ENCODE measurements at regions not wholly inside any gene's neighbourhood (a gene's known extent, or its start where the extent isn't known, plus 50 kb on each side); places are given as distances from the start of the nearest gene placed in this dataset.

- no peak for DNase-seq
These were observed 328.1 kb downstream of the BRD1 start for GRCh38 chr22:49499433-49500075.

- peak; percentile 22 for DNase-seq
These were observed 330.4 kb downstream of the BRD1 start for GRCh38 chr22:49497266-49497665.

- DNase-seq = no peak
These were observed 333.1 kb downstream of the BRD1 start for GRCh38 chr22:49494555-49494954.

GRCh38 chr22:49492741-49493251 lies 334.9 kb downstream of the BRD1 start:
- no peak for DNase-seq

- DNase-seq = no peak
These were observed 335.4 kb downstream of the BRD1 start for GRCh38 chr22:49492308-49492707.

GRCh38 chr22:49491726-49492125 lies 335.9 kb downstream of the BRD1 start:
- DNase-seq = no peak

- DNase-seq = no peak
These were observed 336.4 kb downstream of the BRD1 start for GRCh38 chr22:49491221-49491635.

GRCh38 chr22:49490692-49491091 lies 337.0 kb downstream of the BRD1 start:
- no peak for DNase-seq

GRCh38 chr22:49489821-49490220 lies 337.9 kb downstream of the BRD1 start:
- no peak for DNase-seq

GRCh38 chr22:49488943-49489342 lies 338.7 kb downstream of the BRD1 start:
- no peak for DNase-seq

- DNase-seq = no peak
These were observed 339.7 kb downstream of the BRD1 start for GRCh38 chr22:49487950-49488349.

GRCh38 chr22:49486225-49486624 lies 341.4 kb downstream of the BRD1 start:
- no peak for DNase-seq

- DNase-seq = no peak
These were observed 343.7 kb downstream of the BRD1 start for GRCh38 chr22:49483946-49484345.

GRCh38 chr22:49483281-49483870 lies 344.3 kb downstream of the BRD1 start:
- no peak for DNase-seq

- no peak for DNase-seq
These were observed 344.9 kb downstream of the BRD1 start for GRCh38 chr22:49482811-49483210.

- no peak for DNase-seq
These were observed 345.8 kb downstream of the BRD1 start for GRCh38 chr22:49481659-49482399.

- no peak for DNase-seq
These were observed 346.6 kb downstream of the BRD1 start for GRCh38 chr22:49480896-49481658.

GRCh38 chr22:49480331-49480730 lies 347.3 kb downstream of the BRD1 start:
- no peak for DNase-seq

- no peak for DNase-seq
These were observed 348.1 kb downstream of the BRD1 start for GRCh38 chr22:49479566-49479965.

GRCh38 chr22:49476800-49477400 lies 350.8 kb downstream of the BRD1 start:
- DNase-seq = no peak

GRCh38 chr22:49476176-49476575 lies 351.5 kb downstream of the BRD1 start:
- no peak for DNase-seq

- no peak for DNase-seq
These were observed 352.4 kb downstream of the BRD1 start for GRCh38 chr22:49475253-49475652.

- DNase-seq = no peak
These were observed 354.4 kb downstream of the BRD1 start for GRCh38 chr22:49473286-49473685.
